Colonic mucosa (tissue), 4 donors: ENCODE measurements at regions not wholly inside any gene's neighbourhood (a gene's known extent, or its start where the extent isn't known, plus 50 kb on each side); places are given as distances from the start of the nearest gene placed in this dataset.

ENCODE experiments used
- DNase-seq: peaks from one replicate; pipeline ENCODE4 v3.0.0-alpha.2; 2020
- H3K27ac ChIP-seq: fragments of 200-600 bp; one replicate; pipeline ENCODE4 v1.8.0; 2021
- H3K27me3 ChIP-seq: fragments of 200-600 bp; one replicate; pipeline ENCODE4 v1.8.0; 2021
- H3K36me3 ChIP-seq: fragments of 200-600 bp; one replicate; pipeline ENCODE4 v1.8.0; 2021
- H3K4me1 ChIP-seq: fragments of 200-600 bp; one replicate; pipeline ENCODE4 v1.8.0; 2021; ENCODE audit warnings: mild to moderate bottlenecking
- H3K4me3 ChIP-seq: fragments of 200-600 bp; one replicate; pipeline ENCODE4 v1.8.0; 2021
- H3K9ac ChIP-seq, 2 donors: one replicate each; pipeline ENCODE4 v1.7.0; 2013; ENCODE audit warnings: control low read depth in 2 of 2, low read depth in 2 of 2, low read length in 2 of 2
- H3K9me3 ChIP-seq: fragments of 200-600 bp; one replicate; pipeline ENCODE4 v1.8.0; 2021
- intact Hi-C: fragments of 100-400 bp; cut with DNase I; formaldehyde crosslinking; loops from one replicate; pipeline ENCODE4 v1.14.1; 2022
- TF ChIP-seq, protein P1 (sequence below): fragments of 200-600 bp; IDR thresholded peaks from one replicate; pipeline ENCODE4 v1.8.0; 2022; ENCODE audit warnings: antibody characterized with exemption, mild to moderate bottlenecking
- donor health status: healthy.
- donor health status: DM: no; HTN: no; CAD: no.
- donor health status: DM: no; HTN: no; CAD: no.

DNA sequence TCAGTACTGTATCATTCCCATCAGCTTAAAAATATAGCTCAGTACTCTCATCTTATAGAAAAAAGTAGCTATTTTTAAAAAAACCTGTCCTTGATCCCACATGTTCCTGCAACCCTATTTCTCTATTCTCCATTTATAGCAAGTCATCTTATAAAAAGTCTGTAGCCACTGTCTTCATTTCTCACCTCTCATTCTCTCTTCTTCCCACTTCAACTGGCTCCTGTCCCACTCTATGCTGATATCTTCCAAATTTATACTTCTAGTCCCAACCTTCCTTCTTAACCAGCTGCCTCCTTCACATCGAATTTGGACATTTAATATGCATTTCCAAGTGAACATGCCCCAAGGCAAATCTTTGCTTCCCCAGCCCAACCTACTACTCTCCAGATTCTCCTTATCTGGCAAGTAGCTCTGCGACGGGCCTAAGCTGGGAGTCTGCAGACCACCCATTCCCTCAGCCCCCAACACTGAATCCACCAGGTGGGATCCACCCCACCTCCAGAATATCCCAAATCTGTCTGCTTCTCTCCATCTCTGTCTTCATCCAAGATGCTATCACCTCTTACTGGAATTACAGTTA lies 52.0 kb upstream of the TANC2 start:
- no peaks in the 10 kb centered on the region for H3K4me1 ChIP-seq
- H3K27me3 ChIP-seq, result no peaks in the 10 kb centered on the region
- H3K36me3 ChIP-seq, result no peaks in the 10 kb centered on the region
- H3K9ac ChIP-seq, result no peak overlapping the region
- H3K27ac ChIP-seq, result no peak overlapping the region
- H3K4me3 ChIP-seq, result no peak overlapping the region
- intact Hi-C loops, result no loop called here
- no peaks in the 10 kb centered on the region for H3K9me3 ChIP-seq
- TF ChIP-seq, protein P1, sequence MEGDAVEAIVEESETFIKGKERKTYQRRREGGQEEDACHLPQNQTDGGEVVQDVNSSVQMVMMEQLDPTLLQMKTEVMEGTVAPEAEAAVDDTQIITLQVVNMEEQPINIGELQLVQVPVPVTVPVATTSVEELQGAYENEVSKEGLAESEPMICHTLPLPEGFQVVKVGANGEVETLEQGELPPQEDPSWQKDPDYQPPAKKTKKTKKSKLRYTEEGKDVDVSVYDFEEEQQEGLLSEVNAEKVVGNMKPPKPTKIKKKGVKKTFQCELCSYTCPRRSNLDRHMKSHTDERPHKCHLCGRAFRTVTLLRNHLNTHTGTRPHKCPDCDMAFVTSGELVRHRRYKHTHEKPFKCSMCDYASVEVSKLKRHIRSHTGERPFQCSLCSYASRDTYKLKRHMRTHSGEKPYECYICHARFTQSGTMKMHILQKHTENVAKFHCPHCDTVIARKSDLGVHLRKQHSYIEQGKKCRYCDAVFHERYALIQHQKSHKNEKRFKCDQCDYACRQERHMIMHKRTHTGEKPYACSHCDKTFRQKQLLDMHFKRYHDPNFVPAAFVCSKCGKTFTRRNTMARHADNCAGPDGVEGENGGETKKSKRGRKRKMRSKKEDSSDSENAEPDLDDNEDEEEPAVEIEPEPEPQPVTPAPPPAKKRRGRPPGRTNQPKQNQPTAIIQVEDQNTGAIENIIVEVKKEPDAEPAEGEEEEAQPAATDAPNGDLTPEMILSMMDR, result no peak
- DNase-seq, result no peak

DNA sequence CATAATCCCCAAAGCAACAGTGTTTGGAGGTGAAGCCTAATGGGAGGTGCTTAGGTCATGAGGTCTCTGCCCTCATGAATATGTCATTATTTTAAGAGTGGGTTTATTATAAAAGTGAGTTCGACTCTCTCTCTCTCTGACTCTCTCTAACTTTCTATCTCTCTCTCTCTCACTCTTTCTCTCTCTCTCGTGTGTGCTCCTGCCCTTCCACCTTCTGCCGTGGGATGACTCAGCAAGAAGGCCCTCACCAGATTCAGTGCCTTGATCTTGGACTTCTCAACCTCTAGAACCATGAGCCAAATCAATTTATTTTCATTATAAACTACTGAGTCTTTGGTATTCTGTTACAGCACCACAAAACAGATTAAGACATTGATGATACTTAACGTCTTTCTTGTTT lies 53.7 kb upstream of the TANC2 start:
- H3K9me3 ChIP-seq, result no peaks in the 10 kb centered on the region
- TF ChIP-seq, protein P1, result no peak
- H3K27me3 ChIP-seq, result no peaks in the 10 kb centered on the region
- DNase-seq, result no peak
- H3K27ac ChIP-seq, result no peak overlapping the region
- no peaks in the 10 kb centered on the region for H3K36me3 ChIP-seq
- no peaks in the 10 kb centered on the region for H3K4me1 ChIP-seq
- no peak overlapping the region for H3K9ac ChIP-seq
- intact Hi-C loops, result no loop called here
- no peak overlapping the region for H3K4me3 ChIP-seq

DNA sequence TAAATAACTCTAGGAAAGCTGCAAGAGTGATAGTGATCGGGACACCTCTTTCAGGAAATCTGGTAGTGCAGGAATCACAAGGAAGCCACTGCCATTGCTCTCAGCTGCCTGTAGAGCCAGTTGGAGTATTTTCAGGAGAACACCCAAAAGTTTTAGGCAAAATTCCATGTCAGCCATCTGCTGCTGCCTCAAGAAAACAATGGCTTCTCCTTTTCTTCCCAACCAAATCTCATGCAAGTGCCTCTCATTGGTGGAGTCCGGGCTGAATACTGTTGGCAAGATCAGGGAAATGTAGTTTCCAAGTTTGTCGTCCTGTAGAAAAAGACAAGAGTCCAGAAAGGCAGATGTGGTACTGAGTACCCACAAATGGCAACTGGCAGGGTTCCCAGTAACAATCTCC lies 54.9 kb upstream of the TANC2 start:
- Histone ChIP-seq H3K9ac (no peak overlapping the region), H3K4me1 (no peaks in the 10 kb centered on the region), H3K27ac (no peak overlapping the region), H3K27me3 (no peaks in the 10 kb centered on the region), H3K4me3 (no peak overlapping the region), H3K36me3 (no peaks in the 10 kb centered on the region), H3K9me3 (no peaks in the 10 kb centered on the region)
- intact Hi-C loops, result no loop called here
- TF ChIP-seq, protein P1, result no peak
- DNase-seq, result no peak

DNA sequence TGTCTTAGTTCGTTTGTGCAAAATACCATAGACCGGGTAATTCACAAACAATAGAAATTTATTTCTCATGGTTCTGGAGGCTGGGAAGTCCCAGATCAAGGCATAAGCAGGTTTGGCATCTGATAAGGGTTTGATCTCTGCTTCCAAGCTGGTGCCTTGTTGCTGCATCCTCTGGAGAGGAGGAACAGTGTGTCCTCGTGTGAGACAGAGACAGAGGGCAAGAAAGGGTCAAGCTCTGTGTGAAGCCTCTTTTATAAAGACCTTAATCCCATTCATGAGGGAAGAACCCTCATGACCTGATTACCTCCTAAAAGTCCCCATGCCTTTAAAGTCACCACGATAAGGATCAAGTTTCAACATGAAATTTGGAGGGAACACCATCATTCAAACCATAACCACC lies 55.8 kb upstream of the TANC2 start:
- H3K36me3 ChIP-seq, result no peaks in the 10 kb centered on the region
- no peak overlapping the region for H3K9ac ChIP-seq
- intact Hi-C loops, result no loop called here
- H3K27ac ChIP-seq, result no peak overlapping the region
- H3K9me3 ChIP-seq, result no peaks in the 10 kb centered on the region
- H3K4me1 ChIP-seq, result no peaks in the 10 kb centered on the region
- DNase-seq, result no peak
- no peak overlapping the region for H3K4me3 ChIP-seq
- no peaks in the 10 kb centered on the region for H3K27me3 ChIP-seq
- TF ChIP-seq, protein P1, result no peak

DNA sequence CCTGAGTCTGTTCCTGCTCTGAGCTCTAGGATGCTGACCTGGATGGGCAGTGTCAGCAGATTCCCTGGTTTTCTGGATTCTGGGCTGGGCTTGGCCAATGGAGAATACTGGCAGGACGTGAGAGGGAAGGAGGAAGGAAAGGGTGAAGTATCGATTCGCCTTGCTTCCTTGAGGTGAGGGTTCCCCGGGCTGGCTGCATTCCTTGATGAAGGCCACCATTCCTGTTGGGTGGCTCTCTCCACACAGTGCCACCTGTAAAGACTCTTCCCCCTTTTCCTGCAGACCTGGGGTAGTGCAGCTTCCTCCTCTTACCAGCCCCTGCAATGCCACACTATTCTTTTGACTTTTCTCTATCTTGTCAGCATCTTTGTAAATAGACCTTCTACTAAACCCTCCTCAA lies 58.1 kb upstream of the TANC2 start:
- no peak for DNase-seq
- Histone ChIP-seq H3K27ac (no peak overlapping the region), H3K27me3 (no peaks in the 10 kb centered on the region), H3K9ac (no peak overlapping the region), H3K36me3 (no peaks in the 10 kb centered on the region), H3K9me3 (no peaks in the 10 kb centered on the region), H3K4me1 (no peaks in the 10 kb centered on the region), H3K4me3 (no peak overlapping the region)
- intact Hi-C loops, result no loop called here
- TF ChIP-seq, protein P1, result no peak
